ENCODE measurements at regions not wholly inside any gene's neighbourhood (a gene's known extent, or its start where the extent isn't known, plus 50 kb on each side); places are given as distances from the start of the nearest gene placed in this dataset.
A peak's percentile ranks its signal among the peaks of the same experiment; 100 is the strongest.
"Not testable (repeated sequence)": the region's sequence is repeated elsewhere in the genome, so short reads cannot be mapped to it uniquely, and the experiment has no call there.

DNA sequence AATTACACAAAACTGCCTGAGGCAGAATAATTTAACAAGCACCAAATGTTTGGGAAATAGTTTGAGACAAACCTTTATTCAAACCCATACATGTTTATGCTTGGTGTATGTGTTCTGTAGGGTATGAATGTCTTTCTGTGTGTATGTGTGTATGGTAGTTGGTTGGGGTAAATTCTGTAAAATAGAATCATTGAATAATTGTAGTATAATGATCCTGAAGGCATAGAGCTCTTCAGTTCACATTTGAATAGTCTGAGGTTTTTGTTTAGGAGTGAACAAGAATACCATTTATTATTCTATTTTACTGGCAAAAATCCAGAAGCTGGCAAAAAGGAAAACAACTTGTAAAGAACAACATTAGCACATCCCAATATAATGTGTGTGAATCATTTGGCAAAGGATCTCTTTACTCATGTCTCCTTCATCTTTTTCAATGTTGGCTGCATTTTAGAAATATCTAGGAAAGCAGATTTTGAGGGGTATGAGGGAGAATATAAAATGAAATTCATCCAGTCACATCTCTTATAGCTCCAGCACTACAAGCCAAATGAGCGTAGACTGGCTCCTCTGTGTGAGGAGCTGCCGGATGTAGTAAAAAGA lies 70.4 kb upstream of the XIST start:
- CTCF ChIA-PET = no interaction called here
- no peak overlapping the region for H3K4me3 ChIP-seq (ENCODE audit: low read depth, low read length)
- TF ChIP-seq, protein P1, sequence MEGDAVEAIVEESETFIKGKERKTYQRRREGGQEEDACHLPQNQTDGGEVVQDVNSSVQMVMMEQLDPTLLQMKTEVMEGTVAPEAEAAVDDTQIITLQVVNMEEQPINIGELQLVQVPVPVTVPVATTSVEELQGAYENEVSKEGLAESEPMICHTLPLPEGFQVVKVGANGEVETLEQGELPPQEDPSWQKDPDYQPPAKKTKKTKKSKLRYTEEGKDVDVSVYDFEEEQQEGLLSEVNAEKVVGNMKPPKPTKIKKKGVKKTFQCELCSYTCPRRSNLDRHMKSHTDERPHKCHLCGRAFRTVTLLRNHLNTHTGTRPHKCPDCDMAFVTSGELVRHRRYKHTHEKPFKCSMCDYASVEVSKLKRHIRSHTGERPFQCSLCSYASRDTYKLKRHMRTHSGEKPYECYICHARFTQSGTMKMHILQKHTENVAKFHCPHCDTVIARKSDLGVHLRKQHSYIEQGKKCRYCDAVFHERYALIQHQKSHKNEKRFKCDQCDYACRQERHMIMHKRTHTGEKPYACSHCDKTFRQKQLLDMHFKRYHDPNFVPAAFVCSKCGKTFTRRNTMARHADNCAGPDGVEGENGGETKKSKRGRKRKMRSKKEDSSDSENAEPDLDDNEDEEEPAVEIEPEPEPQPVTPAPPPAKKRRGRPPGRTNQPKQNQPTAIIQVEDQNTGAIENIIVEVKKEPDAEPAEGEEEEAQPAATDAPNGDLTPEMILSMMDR (IDR thresholded peaks at IDR 0.05; ENCODE audit: insufficient read depth, low read length, missing control alignments) = no peak
- no peak for DNase-seq (ENCODE audit: low read depth, low spot score)
- POLR2A ChIA-PET = no interaction called here

DNA sequence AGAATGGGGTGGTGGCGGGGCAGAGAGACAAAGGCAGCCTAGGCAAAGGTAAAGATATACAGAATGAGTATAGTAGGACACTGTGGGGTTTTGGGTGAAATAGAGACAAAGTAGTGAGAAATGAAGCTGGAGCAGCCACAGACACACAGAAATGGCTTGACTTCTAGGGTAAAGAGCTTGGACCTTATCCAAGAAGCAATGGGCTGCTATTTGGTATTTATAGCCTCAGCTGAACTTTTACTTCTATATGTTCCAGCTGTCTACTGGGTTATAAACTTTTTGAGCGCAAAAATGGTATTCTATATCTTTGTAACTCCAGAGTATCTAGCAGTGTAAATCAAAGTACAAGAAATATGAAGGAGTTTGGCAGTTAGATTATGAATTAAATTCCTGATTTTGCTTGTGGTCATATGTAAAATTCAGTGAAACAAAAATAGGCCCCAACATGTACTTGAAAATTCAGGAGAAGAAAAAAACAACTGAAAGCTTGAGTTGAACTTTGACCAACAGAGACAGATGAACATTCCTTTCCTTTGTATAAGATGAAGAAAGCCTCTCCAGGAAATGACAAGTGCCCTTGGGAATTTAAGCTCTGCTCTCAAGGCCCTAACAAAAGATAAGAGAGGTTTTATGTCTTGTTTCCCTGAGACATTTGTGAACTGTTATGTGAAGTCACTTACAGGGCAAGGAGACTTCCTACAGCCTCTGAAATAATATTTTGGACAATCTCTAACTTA lies 64.6 kb upstream of the XIST start:
- peak; percentile 36 for DNase-seq (ENCODE audit: low read depth, low spot score)
- POLR2A ChIA-PET = no interaction called here

DNA sequence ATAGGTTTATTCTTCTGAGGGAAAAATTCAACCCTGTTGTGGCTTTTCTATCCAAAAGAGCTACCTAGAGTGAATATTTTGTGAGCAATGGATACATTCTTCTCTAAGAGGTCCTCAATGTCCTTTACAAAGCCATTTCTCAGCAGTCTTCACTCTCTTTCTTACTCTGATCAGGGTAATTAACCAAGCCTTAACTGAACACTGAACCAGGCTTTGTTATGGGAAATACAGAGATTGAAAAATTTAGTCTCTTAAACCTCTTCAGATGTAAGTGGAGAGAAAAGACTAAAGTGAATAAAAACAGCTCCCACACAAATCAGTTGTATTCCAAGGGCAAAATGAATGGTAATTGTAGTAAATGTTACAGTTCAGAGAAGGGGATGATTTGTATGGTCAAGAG lies 64.0 kb upstream of the XIST start:
- TF ChIP-seq, protein P1 (IDR thresholded peaks at IDR 0.05; ENCODE audit: insufficient read depth, low read length, missing control alignments) = no peak
- POLR2A ChIA-PET = no interaction called here
- no peak for DNase-seq (ENCODE audit: low read depth, low spot score)
- H3K4me3 ChIP-seq (ENCODE audit: low read depth, low read length) = no peak overlapping the region
- CTCF ChIA-PET = interaction anchor here (1.0 kb wide), 1 partner anchor 28 kb away, joined by 3 read pairs; no protein-coding TSS in a partner anchor

More for the DNA sequence above, 64.6 kb upstream of the XIST start:
- TF ChIP-seq, protein P1 (IDR thresholded peaks at IDR 0.05; ENCODE audit: insufficient read depth, low read length, missing control alignments) = no peak
- CTCF ChIA-PET = no interaction called here
- H3K4me3 ChIP-seq (ENCODE audit: low read depth, low read length) = no peak overlapping the region

DNA sequence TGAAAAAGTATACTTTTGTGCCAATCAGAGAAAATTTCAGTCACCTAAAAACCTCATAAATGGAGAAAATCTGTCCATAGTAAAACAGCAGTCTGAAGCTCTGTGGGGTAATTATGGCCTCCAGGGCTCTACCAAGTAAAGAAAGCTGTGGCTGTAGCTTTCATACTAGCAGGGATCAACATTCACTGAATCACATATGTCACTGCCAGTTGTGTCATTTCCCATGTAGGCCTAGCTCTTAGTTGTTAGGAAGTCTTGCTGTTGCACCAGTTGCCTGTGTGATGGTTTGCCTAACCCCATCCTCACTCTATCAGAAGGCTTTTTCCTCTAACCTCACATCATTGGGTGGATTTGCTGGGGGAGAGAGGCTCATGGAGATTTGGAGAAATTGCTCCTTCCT lies 62.3 kb upstream of the XIST start:
- H3K4me3 ChIP-seq (ENCODE audit: low read depth, low read length); POLR2A ChIA-PET; DNase-seq (ENCODE audit: low read depth, low spot score); CTCF ChIA-PET: not testable (repeated sequence)

DNA sequence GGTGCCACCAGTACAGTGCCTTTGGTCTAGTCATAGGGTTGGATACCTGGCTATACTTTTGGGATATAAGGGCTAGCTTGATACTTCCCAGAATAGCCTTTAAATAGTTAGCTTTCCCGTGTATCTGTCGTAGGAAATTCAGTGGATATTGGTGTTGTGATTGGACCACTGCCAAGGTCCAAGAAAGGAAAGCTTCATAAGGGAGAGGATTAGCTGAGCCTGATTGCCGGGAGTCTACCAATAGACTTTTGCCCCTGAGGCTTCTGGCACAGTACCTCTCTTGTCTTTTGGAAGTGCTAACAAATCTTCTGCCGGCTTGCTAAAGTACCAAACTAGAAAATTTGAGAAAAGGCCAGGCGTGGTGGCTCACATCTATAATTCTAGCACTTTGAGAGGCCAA lies 61.1 kb upstream of the XIST start:
- TF ChIP-seq, protein P1 (IDR thresholded peaks at IDR 0.05; ENCODE audit: insufficient read depth, low read length, missing control alignments) = no peak
- ChIA-PET CTCF (no interaction called here), POLR2A (no interaction called here)
- DNase-seq (ENCODE audit: low read depth, low spot score) = no peak
- H3K4me3 ChIP-seq (ENCODE audit: low read depth, low read length) = no peak overlapping the region

DNA sequence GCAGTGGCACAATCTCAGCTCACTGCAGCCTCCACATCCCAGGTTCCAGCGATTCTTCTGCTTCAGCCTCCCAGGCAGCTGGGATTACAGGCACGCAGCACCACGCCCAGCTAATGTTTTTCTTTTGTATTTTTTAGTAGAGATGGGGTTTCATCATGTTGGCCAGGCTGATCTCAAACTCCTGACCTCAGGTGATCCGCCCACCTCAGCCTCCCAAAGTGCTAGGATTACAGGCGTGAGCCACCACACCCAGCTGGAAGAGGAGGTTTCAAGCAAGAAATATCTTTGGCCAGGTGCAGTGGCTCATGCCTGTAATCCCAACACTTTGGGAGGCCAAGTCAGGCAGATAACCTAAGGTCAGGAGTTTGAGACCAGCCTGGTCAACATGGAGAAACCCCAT lies 59.4 kb upstream of the XIST start:
- POLR2A ChIA-PET; H3K4me3 ChIP-seq (ENCODE audit: low read depth, low read length); DNase-seq (ENCODE audit: low read depth, low spot score); CTCF ChIA-PET: not testable (repeated sequence)

DNA sequence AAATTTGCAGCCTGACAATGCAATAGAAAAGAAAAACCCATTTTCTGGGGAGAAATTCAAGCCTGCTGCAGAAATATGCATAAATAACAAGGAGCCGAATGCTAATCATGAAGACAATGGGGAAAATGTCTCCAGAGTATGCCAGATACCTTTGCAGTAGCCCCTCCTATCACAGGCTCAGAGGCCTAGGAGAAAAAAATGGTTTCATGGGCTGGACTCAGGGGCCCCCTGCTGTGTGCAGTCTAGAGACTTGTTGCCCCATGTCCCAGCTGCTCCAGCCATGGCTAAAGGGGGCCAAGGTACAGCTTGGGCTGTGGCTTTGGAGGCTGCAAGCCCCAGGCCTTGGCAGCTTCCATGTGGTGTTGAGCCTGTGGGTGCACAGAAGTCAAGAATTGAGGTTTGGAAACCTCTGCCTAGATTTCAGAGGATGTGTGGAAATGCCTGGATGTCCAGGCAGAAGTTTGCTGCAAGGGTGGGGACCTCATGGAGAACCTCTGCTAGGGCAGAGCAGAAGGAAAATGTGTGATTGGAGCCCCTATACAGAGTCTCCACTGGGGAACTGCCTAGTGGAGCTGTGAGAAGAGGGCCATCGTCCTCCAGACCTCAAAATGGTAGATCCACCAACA lies 53.3 kb upstream of the XIST start:
- POLR2A ChIA-PET; DNase-seq (ENCODE audit: low read depth, low spot score); H3K4me3 ChIP-seq (ENCODE audit: low read depth, low read length); CTCF ChIA-PET: not testable (repeated sequence)

DNA sequence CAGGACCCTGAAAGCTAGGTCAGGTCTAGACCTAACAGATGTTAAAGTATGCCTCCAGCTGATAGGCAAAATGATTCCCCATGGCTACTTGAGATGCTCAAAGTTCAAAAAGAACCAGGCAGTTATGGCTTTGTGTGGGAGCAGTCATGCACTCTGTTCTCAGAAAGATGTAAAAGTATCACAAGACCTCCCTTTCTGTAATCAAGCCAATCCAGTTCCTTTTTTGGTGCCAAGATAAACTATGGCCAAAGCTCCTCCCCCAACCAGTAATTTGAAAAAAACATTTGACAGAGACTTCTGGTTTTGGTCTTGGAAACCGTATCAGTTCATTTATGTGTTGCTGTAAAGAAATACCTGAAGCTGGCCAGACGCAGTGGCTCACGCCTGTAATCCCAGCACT lies 51.4 kb upstream of the XIST start:
- no peak for DNase-seq (ENCODE audit: low read depth, low spot score)
- POLR2A ChIA-PET = no interaction called here
- TF ChIP-seq, protein P1 (IDR thresholded peaks at IDR 0.05; ENCODE audit: insufficient read depth, low read length, missing control alignments) = no peak
- no peak overlapping the region for H3K4me3 ChIP-seq (ENCODE audit: low read depth, low read length)
- CTCF ChIA-PET = no interaction called here

Data from AG04449 (cell line).